Occipital lobe (tissue), 1 donor: ENCODE measurements at regions not wholly inside any gene's neighbourhood (a gene's known extent, or its start where the extent isn't known, plus 50 kb on each side); places are given as distances from the start of the nearest gene placed in this dataset.
A peak's percentile ranks its signal among the peaks of the same experiment; 100 is the strongest.
"Not testable (repeated sequence)": the region's sequence is repeated elsewhere in the genome, so short reads cannot be mapped to it uniquely, and the experiment has no call there.

Source experiments
- DNase-seq: peaks from one replicate; lab custom pipeline; 2025; lab: John Stamatoyannopoulos, UW

- DNase-seq = no peak
Observed at GRCh38 chr10:6817770-6818169, 237.7 kb upstream of the PRKCQ start.

GRCh38 chr10:6815346-6815745 is 235.3 kb upstream of the PRKCQ start:
- no peak for DNase-seq

- no peak for DNase-seq
Observed at GRCh38 chr10:6813856-6814255, 233.8 kb upstream of the PRKCQ start.

GRCh38 chr10:6813306-6813705 is 233.2 kb upstream of the PRKCQ start:
- DNase-seq = no peak

GRCh38 chr10:6811153-6811552 is 231.1 kb upstream of the PRKCQ start:
- DNase-seq = no peak

GRCh38 chr10:6803427-6803783 is 223.3 kb upstream of the PRKCQ start:
- DNase-seq = no peak

GRCh38 chr10:6802759-6803426 is 222.8 kb upstream of the PRKCQ start:
- DNase-seq = no peak

- DNase-seq = no peak
Observed at GRCh38 chr10:6796231-6796630, 216.2 kb upstream of the PRKCQ start.

- no peak for DNase-seq
Observed at GRCh38 chr10:6795541-6795940, 215.5 kb upstream of the PRKCQ start.

GRCh38 chr10:6794841-6795240 is 214.8 kb upstream of the PRKCQ start:
- DNase-seq = not testable (repeated sequence)

- DNase-seq = no peak
Observed at GRCh38 chr10:6794441-6794840, 214.4 kb upstream of the PRKCQ start.

GRCh38 chr10:6788731-6789130 is 208.7 kb upstream of the PRKCQ start:
- no peak for DNase-seq

GRCh38 chr10:6788231-6788630 is 208.2 kb upstream of the PRKCQ start:
- DNase-seq = no peak

GRCh38 chr10:6787718-6788117 is 207.6 kb upstream of the PRKCQ start:
- DNase-seq = no peak

- no peak for DNase-seq
Observed at GRCh38 chr10:6787091-6787490, 207.0 kb upstream of the PRKCQ start.

GRCh38 chr10:6786579-6787031 is 206.5 kb upstream of the PRKCQ start:
- peak; percentile 19 for DNase-seq

- not testable (repeated sequence) for DNase-seq
Observed at GRCh38 chr10:6784429-6784828, 204.4 kb upstream of the PRKCQ start.

- DNase-seq = no peak
Observed at GRCh38 chr10:6783471-6783870, 203.4 kb upstream of the PRKCQ start.

GRCh38 chr10:6782378-6782777 is 202.3 kb upstream of the PRKCQ start:
- DNase-seq = no peak

GRCh38 chr10:6781133-6781770 is 201.2 kb upstream of the PRKCQ start:
- no peak for DNase-seq

GRCh38 chr10:6780008-6780677 is 200.1 kb upstream of the PRKCQ start:
- no peak for DNase-seq

- DNase-seq = no peak
Observed at GRCh38 chr10:6778992-6779701, 199.1 kb upstream of the PRKCQ start.
